ENCODE measurements at regions not wholly inside any gene's neighbourhood (a gene's known extent, or its start where the extent isn't known, plus 50 kb on each side); places are given as distances from the start of the nearest gene placed in this dataset.

- Histone ChIP-seq H3K27ac (ENCODE audit: low read depth in 1 of 2, low read length in 2 of 2) (no peak overlapping the region), H3K36me3 (ENCODE audit: control insufficient read depth in 1 of 2, insufficient read depth in 2 of 2, low read length in 1 of 2) (no peaks in the 10 kb centered on the region), H3K4me3 (ENCODE audit: low read length in 2 of 2) (no peak overlapping the region), H3K27me3 (ENCODE audit: control insufficient read depth in 1 of 2, insufficient read depth in 2 of 2, low read length in 1 of 2) (no peaks in the 10 kb centered on the region), H3K4me1 (ENCODE audit: control insufficient read depth in 1 of 2, insufficient read depth in 2 of 2, low read length in 2 of 2) (no peaks in the 10 kb centered on the region), H3K9me3 (ENCODE audit: control insufficient read depth, low read length) (peaks cover 1% of the 10 kb centered on the region)
- DNase-seq (no peak), ATAC-seq (ENCODE audit: low FRiP score) (no peak)
- intact Hi-C loops (cut with DNase I) = no loop called here
These were observed 54.9 kb downstream of the MAGEB17 start for GRCh38 chrX:16222151-16222550.

GRCh38 chrX:16223385-16223784 lies 56.1 kb downstream of the MAGEB17 start:
- Histone ChIP-seq H3K4me3 (ENCODE audit: low read length in 2 of 2) (no peak overlapping the region), H3K27ac (ENCODE audit: low read depth in 1 of 2, low read length in 2 of 2) (no peak overlapping the region), H3K9me3 (ENCODE audit: control insufficient read depth, low read length) (peaks cover 1% of the 10 kb centered on the region), H3K27me3 (ENCODE audit: control insufficient read depth in 1 of 2, insufficient read depth in 2 of 2, low read length in 1 of 2) (no peaks in the 10 kb centered on the region), H3K36me3 (ENCODE audit: control insufficient read depth in 1 of 2, insufficient read depth in 2 of 2, low read length in 1 of 2) (no peaks in the 10 kb centered on the region), H3K4me1 (ENCODE audit: control insufficient read depth in 1 of 2, insufficient read depth in 2 of 2, low read length in 2 of 2) (no peaks in the 10 kb centered on the region)
- WGBS, 2 donors = 97 to 100% methylated on average over 1 of the region's 1 CpG
- ATAC-seq (ENCODE audit: low FRiP score) (no peak), DNase-seq (no peak)
- intact Hi-C loops (cut with DNase I) = no loop called here

- no peak overlapping the region for H3K27ac ChIP-seq (ENCODE audit: low read depth in 1 of 2, low read length in 2 of 2)
- no peaks in the 10 kb centered on the region for H3K9me3 ChIP-seq (ENCODE audit: control insufficient read depth, low read length)
- H3K36me3 ChIP-seq (ENCODE audit: control insufficient read depth in 1 of 2, insufficient read depth in 2 of 2, low read length in 1 of 2) = no peaks in the 10 kb centered on the region
- H3K27me3 ChIP-seq (ENCODE audit: control insufficient read depth in 1 of 2, insufficient read depth in 2 of 2, low read length in 1 of 2) = no peaks in the 10 kb centered on the region
- no peak overlapping the region for H3K4me3 ChIP-seq (ENCODE audit: low read length in 2 of 2)
- WGBS, 2 donors = 73 to 81% methylated on average over 4 of the region's 4 CpGs
- DNase-seq (no peak), ATAC-seq (ENCODE audit: low FRiP score) (no peak)
- H3K4me1 ChIP-seq (ENCODE audit: control insufficient read depth in 1 of 2, insufficient read depth in 2 of 2, low read length in 2 of 2) = no peaks in the 10 kb centered on the region
- intact Hi-C loops (cut with DNase I) = no loop called here
These were observed 71.9 kb downstream of the MAGEB17 start for GRCh38 chrX:16239211-16239610.

- DNase-seq (no peak), ATAC-seq (ENCODE audit: low FRiP score) (no peak)
- Histone ChIP-seq H3K4me1 (ENCODE audit: control insufficient read depth in 1 of 2, insufficient read depth in 2 of 2, low read length in 2 of 2) (no peaks in the 10 kb centered on the region), H3K9me3 (ENCODE audit: control insufficient read depth, low read length) (no peaks in the 10 kb centered on the region), H3K4me3 (ENCODE audit: low read length in 2 of 2) (no peak overlapping the region), H3K27ac (ENCODE audit: low read depth in 1 of 2, low read length in 2 of 2) (no peak overlapping the region), H3K36me3 (ENCODE audit: control insufficient read depth in 1 of 2, insufficient read depth in 2 of 2, low read length in 1 of 2) (no peaks in the 10 kb centered on the region), H3K27me3 (ENCODE audit: control insufficient read depth in 1 of 2, insufficient read depth in 2 of 2, low read length in 1 of 2) (no peaks in the 10 kb centered on the region)
- 59 to 72% methylated on average over 2 of the region's 2 CpGs for WGBS, 2 donors
- intact Hi-C loops (cut with DNase I) = no loop called here
These were observed 73.1 kb downstream of the MAGEB17 start for GRCh38 chrX:16240231-16240905.

GRCh38 chrX:16240968-16241367 lies 73.7 kb downstream of the MAGEB17 start:
- no peak overlapping the region for H3K27ac ChIP-seq (ENCODE audit: low read depth in 1 of 2, low read length in 2 of 2)
- H3K36me3 ChIP-seq (ENCODE audit: control insufficient read depth in 1 of 2, insufficient read depth in 2 of 2, low read length in 1 of 2) = no peaks in the 10 kb centered on the region
- no peak overlapping the region for H3K4me3 ChIP-seq (ENCODE audit: low read length in 2 of 2)
- no peaks in the 10 kb centered on the region for H3K9me3 ChIP-seq (ENCODE audit: control insufficient read depth, low read length)
- DNase-seq (no peak), ATAC-seq (ENCODE audit: low FRiP score) (no peak)
- intact Hi-C loops (cut with DNase I) = no loop called here
- H3K4me1 ChIP-seq (ENCODE audit: control insufficient read depth in 1 of 2, insufficient read depth in 2 of 2, low read length in 2 of 2) = no peaks in the 10 kb centered on the region
- H3K27me3 ChIP-seq (ENCODE audit: control insufficient read depth in 1 of 2, insufficient read depth in 2 of 2, low read length in 1 of 2) = no peaks in the 10 kb centered on the region

GRCh38 chrX:16250296-16250695 lies 83.0 kb downstream of the MAGEB17 start:
- H3K4me1 ChIP-seq (ENCODE audit: control insufficient read depth in 1 of 2, insufficient read depth in 2 of 2, low read length in 2 of 2) = no peaks in the 10 kb centered on the region
- ATAC-seq (ENCODE audit: low FRiP score) (no peak), DNase-seq (no peak)
- H3K36me3 ChIP-seq (ENCODE audit: control insufficient read depth in 1 of 2, insufficient read depth in 2 of 2, low read length in 1 of 2) = no peaks in the 10 kb centered on the region
- H3K9me3 ChIP-seq (ENCODE audit: control insufficient read depth, low read length) = no peaks in the 10 kb centered on the region
- H3K4me3 ChIP-seq (ENCODE audit: low read length in 2 of 2) = no peak overlapping the region
- WGBS, 2 donors = 56 to 66% methylated on average over 1 of the region's 1 CpG
- H3K27ac ChIP-seq (ENCODE audit: low read depth in 1 of 2, low read length in 2 of 2) = no peak overlapping the region
- intact Hi-C loops (cut with DNase I) = no loop called here
- no peaks in the 10 kb centered on the region for H3K27me3 ChIP-seq (ENCODE audit: control insufficient read depth in 1 of 2, insufficient read depth in 2 of 2, low read length in 1 of 2)

- intact Hi-C loops (cut with DNase I) = no loop called here
- H3K4me3 ChIP-seq (ENCODE audit: low read length in 2 of 2) = no peak overlapping the region
- no peaks in the 10 kb centered on the region for H3K9me3 ChIP-seq (ENCODE audit: control insufficient read depth, low read length)
- H3K27ac ChIP-seq (ENCODE audit: low read depth in 1 of 2, low read length in 2 of 2) = no peak overlapping the region
- WGBS, 2 donors = 74 to 76% methylated on average over 4 of the region's 4 CpGs
- ATAC-seq (ENCODE audit: low FRiP score) = no peak
- H3K36me3 ChIP-seq (ENCODE audit: control insufficient read depth in 1 of 2, insufficient read depth in 2 of 2, low read length in 1 of 2) = no peaks in the 10 kb centered on the region
- no peak for DNase-seq
- H3K27me3 ChIP-seq (ENCODE audit: control insufficient read depth in 1 of 2, insufficient read depth in 2 of 2, low read length in 1 of 2) = no peaks in the 10 kb centered on the region
- no peaks in the 10 kb centered on the region for H3K4me1 ChIP-seq (ENCODE audit: control insufficient read depth in 1 of 2, insufficient read depth in 2 of 2, low read length in 2 of 2)
These were observed 84.5 kb downstream of the MAGEB17 start for GRCh38 chrX:16251782-16252181.

- no peak for DNase-seq
- Histone ChIP-seq H3K9me3 (ENCODE audit: control insufficient read depth, low read length) (no peaks in the 10 kb centered on the region), H3K27ac (ENCODE audit: low read depth in 1 of 2, low read length in 2 of 2) (no peak overlapping the region), H3K4me3 (ENCODE audit: low read length in 2 of 2) (no peak overlapping the region), H3K4me1 (ENCODE audit: control insufficient read depth in 1 of 2, insufficient read depth in 2 of 2, low read length in 2 of 2) (no peaks in the 10 kb centered on the region), H3K27me3 (ENCODE audit: control insufficient read depth in 1 of 2, insufficient read depth in 2 of 2, low read length in 1 of 2) (no peaks in the 10 kb centered on the region), H3K36me3 (ENCODE audit: control insufficient read depth in 1 of 2, insufficient read depth in 2 of 2, low read length in 1 of 2) (no peaks in the 10 kb centered on the region)
- intact Hi-C loops (cut with DNase I) = no loop called here
- ATAC-seq (ENCODE audit: low FRiP score) = no peak
- 4 to 17% methylated on average over 4 of the region's 4 CpGs for WGBS, 2 donors
These were observed 91.6 kb downstream of the MAGEB17 start for GRCh38 chrX:16258882-16259281.

GRCh38 chrX:16267431-16267830 lies 100.2 kb downstream of the MAGEB17 start:
- no peaks in the 10 kb centered on the region for H3K27me3 ChIP-seq (ENCODE audit: control insufficient read depth in 1 of 2, insufficient read depth in 2 of 2, low read length in 1 of 2)
- intact Hi-C loops (cut with DNase I) = no loop called here
- no peak for DNase-seq
- H3K27ac ChIP-seq (ENCODE audit: low read depth in 1 of 2, low read length in 2 of 2) = no peak overlapping the region
- WGBS, 2 donors = 93 to 98% methylated on average over 1 of the region's 1 CpG
- no peaks in the 10 kb centered on the region for H3K36me3 ChIP-seq (ENCODE audit: control insufficient read depth in 1 of 2, insufficient read depth in 2 of 2, low read length in 1 of 2)
- no peak for ATAC-seq (ENCODE audit: low FRiP score)
- no peak overlapping the region for H3K4me3 ChIP-seq (ENCODE audit: low read length in 2 of 2)
- H3K9me3 ChIP-seq (ENCODE audit: control insufficient read depth, low read length) = no peaks in the 10 kb centered on the region
- no peaks in the 10 kb centered on the region for H3K4me1 ChIP-seq (ENCODE audit: control insufficient read depth in 1 of 2, insufficient read depth in 2 of 2, low read length in 2 of 2)

Measured in aorta (tissue), 5 donors.